NCI-H1417 (cell line): ENCODE measurements at regions not wholly inside any gene's neighbourhood (a gene's known extent, or its start where the extent isn't known, plus 50 kb on each side); places are given as distances from the start of the nearest gene placed in this dataset.
A peak's percentile ranks its signal among the peaks of the same experiment; 100 is the strongest.
"Not testable (repeated sequence)": the region's sequence is repeated elsewhere in the genome, so short reads cannot be mapped to it uniquely, and the experiment has no call there.

Experiments
- DNase-seq, 3 experiments: peaks; one replicate each; lab custom pipeline; 2025; lab: John Stamatoyannopoulos, UW

- DNase-seq, result no peak
These were observed 91.0 kb upstream of the GNAQ start for GRCh38 chr9:78122631-78123030.

- DNase-seq, result peak; percentile 22 to 79 (median 43)
These were observed 89.9 kb upstream of the GNAQ start for GRCh38 chr9:78121488-78121887.

GRCh38 chr9:78118742-78119473, 87.3 kb upstream of the GNAQ start:
- DNase-seq, result no peak

GRCh38 chr9:78115073-78115472, 83.5 kb upstream of the GNAQ start:
- DNase-seq, result peak in 1 of 3 experiments; percentile 17

GRCh38 chr9:78114581-78114980, 83.0 kb upstream of the GNAQ start:
- no peak for DNase-seq

DNA sequence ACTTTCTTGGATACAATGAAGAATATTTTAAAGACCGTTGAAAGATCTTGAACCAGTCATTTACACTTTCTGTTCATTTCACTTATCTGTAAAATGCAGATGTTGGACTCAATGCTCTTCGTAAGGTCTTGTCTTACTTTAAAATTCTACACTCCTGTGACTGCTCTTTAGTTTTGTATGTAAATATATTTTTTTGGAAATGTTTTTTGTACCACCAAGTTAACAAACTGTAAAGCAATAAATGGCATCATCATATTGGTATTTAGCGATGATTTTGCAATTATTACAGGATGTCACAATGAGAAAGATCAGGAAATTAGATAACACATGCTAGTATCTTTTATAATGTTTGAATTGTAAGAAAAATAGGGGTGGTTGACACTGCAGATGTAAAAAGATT, 80.8 kb upstream of the GNAQ start:
- no peak for DNase-seq

DNA sequence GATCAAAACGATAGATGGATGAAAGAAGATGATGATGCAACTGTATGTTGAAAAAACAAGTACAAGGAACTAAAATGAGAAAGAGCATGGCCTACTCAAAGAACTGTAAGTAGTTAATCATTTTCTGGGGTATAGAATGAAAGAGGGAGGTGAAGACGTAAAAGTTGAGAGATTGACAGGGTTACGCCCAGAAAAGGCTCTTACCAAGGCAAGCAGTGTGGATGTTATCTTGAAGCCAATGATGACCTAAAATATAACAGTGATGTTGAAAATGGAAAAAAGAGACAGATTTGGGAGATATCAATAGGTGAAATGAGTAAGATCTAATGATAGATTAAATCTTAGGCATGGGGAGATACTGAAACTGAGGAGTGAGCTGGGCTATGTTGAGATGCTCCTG, 80.4 kb upstream of the GNAQ start:
- no peak for DNase-seq

DNA sequence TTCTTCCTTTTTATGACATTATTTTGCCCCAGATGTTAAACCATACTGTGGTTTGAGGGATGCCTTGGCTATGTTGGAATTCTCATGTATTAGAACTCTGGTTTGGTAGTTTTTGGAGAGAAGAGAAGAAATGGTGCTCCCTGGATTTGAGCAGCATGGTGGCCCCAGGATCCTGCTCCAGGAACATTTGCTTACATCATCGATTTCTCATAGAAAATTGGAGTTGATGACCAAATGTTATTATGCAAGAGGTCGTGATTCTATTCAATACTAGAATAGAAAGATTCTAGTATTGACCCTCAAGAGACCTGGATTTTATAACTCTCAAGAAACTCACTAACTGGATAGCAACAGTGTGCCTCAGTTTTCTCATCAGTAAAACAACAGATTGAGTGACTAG, 77.5 kb upstream of the GNAQ start:
- no peak for DNase-seq

- not testable (repeated sequence) for DNase-seq
These were observed 75.0 kb upstream of the GNAQ start for GRCh38 chr9:78106586-78106985.

- no peak for DNase-seq
These were observed 72.4 kb upstream of the GNAQ start for GRCh38 chr9:78103971-78104433.

GRCh38 chr9:78101247-78101646, 69.6 kb upstream of the GNAQ start:
- peak in 1 of 3 experiments; percentile 36 for DNase-seq

GRCh38 chr9:78097541-78097940, 65.9 kb upstream of the GNAQ start:
- no peak for DNase-seq

GRCh38 chr9:78091731-78092130, 60.1 kb upstream of the GNAQ start:
- no peak for DNase-seq

GRCh38 chr9:78089111-78089510, 57.5 kb upstream of the GNAQ start:
- DNase-seq, result no peak

DNA sequence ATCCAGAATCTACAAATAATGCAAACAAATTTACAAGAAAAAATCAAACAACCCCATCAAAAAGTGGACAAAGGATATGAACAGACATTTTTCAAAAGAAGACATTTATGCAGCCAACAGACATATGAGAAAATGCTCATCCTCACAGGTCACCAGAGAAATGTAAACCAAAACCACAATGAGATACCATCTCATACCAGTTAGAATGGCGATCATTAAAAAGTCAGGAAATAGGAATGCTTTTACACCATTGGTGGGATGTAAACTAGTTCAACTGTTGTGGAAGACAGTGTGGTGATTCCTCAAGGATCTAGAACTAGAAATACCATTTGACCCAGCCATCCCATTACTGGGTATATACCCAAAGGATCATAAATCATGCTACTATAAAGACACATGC, 56.6 kb upstream of the GNAQ start:
- not testable (repeated sequence) for DNase-seq
